ENCODE measurements at regions not wholly inside any gene's neighbourhood (a gene's known extent, or its start where the extent isn't known, plus 50 kb on each side); places are given as distances from the start of the nearest gene placed in this dataset.

DNA sequence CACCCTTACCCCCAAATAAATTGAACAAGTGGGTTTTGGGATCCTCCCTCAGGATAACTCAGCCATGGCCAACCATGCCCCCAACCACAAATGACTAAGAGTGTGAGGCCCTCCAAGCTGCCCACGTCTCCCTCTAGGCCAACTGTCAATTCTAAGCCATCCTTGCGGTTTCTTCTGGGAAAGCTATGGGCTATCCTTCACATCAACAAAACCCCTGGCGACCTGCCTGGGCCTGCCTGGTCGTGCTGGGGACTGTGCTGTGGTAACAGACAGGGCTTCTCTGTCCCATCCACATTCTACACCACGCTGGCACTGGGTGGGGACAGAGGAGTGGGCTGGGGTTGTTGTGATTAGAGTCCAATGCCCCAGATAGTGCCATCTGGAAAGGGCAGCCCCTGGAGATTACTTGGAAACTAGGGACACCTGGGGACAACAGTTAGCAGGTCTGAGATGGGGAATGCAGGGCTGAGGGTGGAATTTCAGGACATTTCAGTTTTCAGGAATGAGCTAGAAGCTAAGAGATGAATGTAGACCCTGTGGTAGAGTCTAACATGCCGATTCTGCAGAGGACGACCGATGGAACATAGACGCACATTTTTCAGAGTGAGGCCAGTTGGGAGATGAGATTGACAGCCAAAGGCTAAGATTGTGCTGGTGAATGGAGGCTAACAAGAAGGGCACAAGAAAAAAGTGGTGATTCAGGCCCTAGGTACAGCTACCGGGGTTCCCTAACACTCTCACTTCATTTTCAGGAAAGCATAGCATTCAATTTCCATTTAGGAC lies 131.9 kb downstream of the RASSF10 start:
- TF ChIP-seq CTCF (IDR thresholded peaks at IDR 0.05; ENCODE audit: low read depth, low read length) = no peak
- no peak overlapping the region for H3K4me3 ChIP-seq (ENCODE audit: low read depth, low read length)

GRCh38 chr11:13141731-13142709 lies 132.9 kb downstream of the RASSF10 start:
- TF ChIP-seq CTCF (IDR thresholded peaks at IDR 0.05; ENCODE audit: low read depth, low read length) = no peak

GRCh38 chr11:13143486-13144297 lies 133.9 kb upstream of the BMAL1 start:
- TF ChIP-seq CTCF (IDR thresholded peaks at IDR 0.05; ENCODE audit: low read depth, low read length) = no peak
- H3K4me3 ChIP-seq (ENCODE audit: low read depth, low read length) = no peak overlapping the region

More at GRCh38 chr11:13141731-13142709, 132.9 kb downstream of the RASSF10 start:
- H3K4me3 ChIP-seq (ENCODE audit: low read depth, low read length) = no peak overlapping the region

- no peak for TF ChIP-seq CTCF (IDR thresholded peaks at IDR 0.05; ENCODE audit: low read depth, low read length)
- no peak overlapping the region for H3K4me3 ChIP-seq (ENCODE audit: low read depth, low read length)
Measured at GRCh38 chr11:13145461-13145860, 132.1 kb upstream of the BMAL1 start.

DNA sequence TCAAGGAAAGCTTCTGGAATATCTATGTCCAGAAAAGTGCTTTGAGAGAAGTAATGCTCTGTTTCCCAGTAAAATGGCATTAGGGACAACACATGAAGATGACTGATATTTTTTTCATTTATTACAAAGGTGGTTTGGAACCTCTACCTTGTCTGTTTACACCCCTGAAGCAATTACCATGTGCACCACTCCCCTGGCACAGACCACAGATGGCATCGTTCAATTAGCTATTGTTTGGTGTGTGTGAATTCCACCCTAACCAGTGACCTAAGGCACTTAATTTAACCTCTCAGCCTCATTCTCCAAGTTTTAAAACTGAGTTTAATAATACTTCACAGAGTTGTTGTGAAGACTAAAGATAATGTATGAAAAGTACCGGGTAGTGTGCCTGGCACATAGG lies 127.6 kb upstream of the BMAL1 start:
- no peak overlapping the region for H3K4me3 ChIP-seq (ENCODE audit: low read depth, low read length)
- TF ChIP-seq CTCF (IDR thresholded peaks at IDR 0.05; ENCODE audit: low read depth, low read length) = no peak

DNA sequence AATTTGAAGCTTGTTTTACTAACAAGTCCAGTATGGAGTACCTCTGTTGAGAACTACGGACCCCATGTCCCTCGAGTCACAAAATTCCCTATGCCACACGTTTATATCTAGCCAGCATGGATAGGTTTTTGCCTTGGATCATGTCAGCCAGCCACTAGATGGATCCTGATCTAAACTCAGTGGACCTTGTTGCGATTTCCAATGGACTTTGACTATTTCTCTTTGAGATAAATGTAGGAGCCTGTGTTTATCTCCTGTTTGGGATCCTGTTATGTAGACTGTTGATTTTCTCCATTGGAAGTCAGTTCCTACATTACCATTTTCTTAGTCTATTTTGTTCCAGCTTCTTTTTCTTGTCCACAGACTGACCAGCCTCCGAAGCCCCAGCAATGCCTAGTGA lies 127.1 kb upstream of the BMAL1 start:
- TF ChIP-seq CTCF (IDR thresholded peaks at IDR 0.05; ENCODE audit: low read depth, low read length) = no peak
- no peak overlapping the region for H3K4me3 ChIP-seq (ENCODE audit: low read depth, low read length)

All from WI38 (cell line).